Caco-2 (cell line): ENCODE measurements at regions not wholly inside any gene's neighbourhood (a gene's known extent, or its start where the extent isn't known, plus 50 kb on each side); places are given as distances from the start of the nearest gene placed in this dataset.

Experiments used
- BruUV-seq: library from RNA; stranded (reverse); fragments of 400-500 nt; replicated peaks from 2 replicates; lab custom pipeline; 2021; lab: Mats Ljungman, UMichigan
- CTCF ChIA-PET: fragments of 300-600 bp; sonication (Branson Sonifier 250); formaldehyde crosslinking; loops from one replicate; lab custom pipeline; 2022; ENCODE audit warnings: antibody characterized with exemption; lab: Charles Lee
- POLR2A ChIA-PET: fragments of 300-600 bp; sonication (Branson Sonifier 250); formaldehyde crosslinking; loops from one replicate; lab custom pipeline; 2022; ENCODE audit warnings: antibody characterized with exemption; lab: Charles Lee
- DNase-seq, 2 experiments: peaks; one replicate each; pipeline versions ENCODE4 v3.0.0 to v3.0.0-alpha.2; 2020 to 2022
- H3K27me3 ChIP-seq: replicated peaks from 2 replicates; pipeline ENCODE4 v1.6.0; 2011; ENCODE audit warnings: low read length; ENCODE audit not compliant: control insufficient read depth, insufficient read depth
- H3K36me3 ChIP-seq: 2 replicates; pipeline ENCODE4 v1.5.1; 2011; ENCODE audit warnings: low read length; ENCODE audit not compliant: control insufficient read depth, insufficient read depth
- H3K4me1 ChIP-seq: fragments of 250-450 bp; sonication (Bioruptor Pico); 2 replicates; pipeline ENCODE4 v1.5.1; 2020; ENCODE audit warnings: mild to moderate bottlenecking
- H3K4me3 ChIP-seq: 2 replicates; pipeline ENCODE4 v1.5.1; 2011; ENCODE audit warnings: low read depth, mild to moderate bottlenecking, control low read depth, low read length
- H3K9me3 ChIP-seq: fragments of 250-450 bp; sonication (Bioruptor Pico); 2 replicates; pipeline ENCODE4 v1.5.1; 2020; ENCODE audit warnings: mild to moderate bottlenecking, moderate library complexity
- H3K27ac Mint-ChIP-seq: one replicate; pipeline ENCODE4 v1.8.0; 2022; ENCODE audit warnings: mixed read lengths; ENCODE audit not compliant: unreplicated experiment
- H3K27me3 Mint-ChIP-seq: one replicate; pipeline ENCODE4 v1.8.0; 2022; ENCODE audit warnings: mixed read lengths; ENCODE audit not compliant: insufficient read depth, unreplicated experiment
- H3K36me3 Mint-ChIP-seq: one replicate; pipeline ENCODE4 v1.8.0; 2022; ENCODE audit warnings: mild to moderate bottlenecking, mixed read lengths; ENCODE audit not compliant: insufficient read depth, unreplicated experiment
- H3K4me1 Mint-ChIP-seq: one replicate; pipeline ENCODE4 v1.8.0; 2022; ENCODE audit warnings: low read depth, mixed read lengths; ENCODE audit not compliant: unreplicated experiment
- H3K4me3 Mint-ChIP-seq: one replicate; pipeline ENCODE4 v1.8.0; 2022; ENCODE audit warnings: mild to moderate bottlenecking, moderate library complexity, mixed read lengths; ENCODE audit not compliant: unreplicated experiment
- H3K9me3 Mint-ChIP-seq: one replicate; pipeline ENCODE4 v1.8.0; 2022; ENCODE audit warnings: mixed read lengths; ENCODE audit not compliant: unreplicated experiment
- CTCF ChIP-seq, 2 experiments: fragments of 200-600 bp in 1 of 2; IDR thresholded peaks; 1 replicate in 1 of 2; 2 replicates in 1 of 2; pipeline versions ENCODE4 v1.5.1 to v1.8.0; 2011 to 2022; ENCODE audit warnings: antibody characterized with exemption in 1 of 2, control low read depth in 1 of 2, inconsistent platforms in 1 of 2, low read depth in 1 of 2, low read length in 1 of 2, mild to moderate bottlenecking in 1 of 2, moderate library complexity in 1 of 2; ENCODE audit not compliant: insufficient read depth in 1 of 2, severe bottlenecking in 1 of 2, unreplicated experiment in 1 of 2
- intact Hi-C: fragments of 100-400 bp; cut with micrococcal nuclease; formaldehyde crosslinking; loops from one replicate; pipeline ENCODE4 v1.10.0; 2022; ENCODE audit not compliant: unreplicated experiment

DNA sequence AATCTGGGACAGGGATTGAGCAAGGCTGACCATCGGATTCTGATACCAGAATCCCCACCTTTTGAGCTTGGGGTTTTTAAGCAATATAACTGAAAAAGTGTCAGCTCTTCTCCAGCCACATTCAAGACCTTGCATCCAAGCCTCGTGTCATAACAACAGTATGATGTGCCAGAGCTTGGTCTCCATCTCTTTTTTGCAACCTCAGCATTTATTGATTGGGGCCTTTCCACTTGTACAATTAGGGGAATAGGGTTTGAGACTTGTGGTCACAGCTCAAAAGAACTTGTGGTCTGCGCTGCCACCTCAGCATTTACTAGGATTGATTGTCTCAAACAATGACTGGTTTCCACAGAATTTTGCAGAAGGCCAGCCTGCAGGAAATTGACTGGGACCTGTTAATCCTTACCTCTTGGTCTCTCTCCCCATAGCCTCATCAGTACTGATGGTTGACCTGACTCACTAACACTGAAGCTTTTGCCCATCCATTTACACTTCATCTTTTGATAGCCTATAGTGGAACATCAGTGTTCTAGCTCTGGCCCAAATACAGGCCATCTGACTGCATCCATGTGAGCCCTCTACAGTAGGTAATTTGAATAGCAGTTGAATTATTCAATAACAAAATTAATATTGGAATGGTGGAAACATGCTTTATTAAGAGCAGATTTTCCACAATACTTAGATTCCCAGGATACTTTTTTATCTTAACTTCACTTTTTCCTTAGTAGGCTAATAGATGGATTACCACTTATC lies 381.6 kb upstream of the PRR16 start:
- intact Hi-C loops = no loop called here
- DNase-seq = no peak
- H3K9me3 ChIP-seq = no peaks in the 10 kb centered on the region
- ChIA-PET CTCF (no interaction called here), POLR2A (no interaction called here)
- H3K4me3 ChIP-seq = no peak overlapping the region
- no peaks in the 10 kb centered on the region for H3K36me3 ChIP-seq
- no peaks in the 10 kb centered on the region for H3K27me3 ChIP-seq
- TF ChIP-seq CTCF (IDR thresholded peaks at IDR 0.05; ENCODE audit: insufficient read depth in 1 of 2, low read depth in 1 of 2, low read length in 1 of 2, severe bottlenecking in 1 of 2, unreplicated experiment in 1 of 2) = no peak
- Mint-ChIP-seq H3K9me3 (no peaks in the 10 kb centered on the region), H3K4me3 (no peak overlapping the region), H3K36me3 (no peaks in the 10 kb centered on the region), H3K4me1 (no peaks in the 10 kb centered on the region), H3K27me3 (peaks cover 3% of the 10 kb centered on the region), H3K27ac (no peak overlapping the region)
- H3K4me1 ChIP-seq = no peaks in the 10 kb centered on the region
- no TSS peak for BruUV-seq

DNA sequence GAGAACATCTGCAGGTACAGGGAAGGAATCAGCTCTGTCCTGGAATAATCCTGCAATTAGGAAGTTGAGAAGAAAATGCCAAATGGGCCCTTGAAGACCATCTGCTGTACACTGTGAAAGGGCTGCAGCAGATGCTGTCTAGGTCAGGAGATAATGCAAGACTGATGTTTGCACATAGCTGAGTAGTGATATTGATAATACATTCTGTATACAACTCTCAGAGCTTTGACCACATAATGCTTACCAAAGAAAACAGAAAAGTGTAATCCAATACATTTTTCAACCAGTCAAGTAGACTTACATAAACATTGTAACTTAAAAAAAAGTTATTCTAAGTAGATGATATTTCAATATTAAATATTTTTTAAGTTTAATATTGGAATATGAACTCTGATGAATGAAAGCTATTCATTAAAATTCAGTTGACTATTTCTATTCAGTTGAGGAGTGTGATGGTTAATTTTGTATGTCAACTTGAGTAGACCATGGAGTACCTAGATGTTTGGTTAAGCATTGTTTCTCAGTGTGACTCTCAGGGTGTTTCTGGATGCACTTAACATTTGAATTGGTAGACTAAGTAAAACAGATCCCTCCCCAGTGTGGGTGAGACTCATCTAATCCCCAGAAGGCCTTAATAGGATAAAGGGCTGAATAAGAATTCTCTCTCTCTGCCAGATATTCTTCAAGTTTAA lies 380.1 kb upstream of the PRR16 start:
- intact Hi-C loops = no loop called here
- Mint-ChIP-seq H3K36me3 (no peaks in the 10 kb centered on the region), H3K4me1 (no peaks in the 10 kb centered on the region), H3K4me3 (no peak overlapping the region), H3K9me3 (no peaks in the 10 kb centered on the region), H3K27me3 (peaks cover 7% of the 10 kb centered on the region), H3K27ac (no peak overlapping the region)
- DNase-seq = no peak
- no peaks in the 10 kb centered on the region for H3K27me3 ChIP-seq
- H3K36me3 ChIP-seq = no peaks in the 10 kb centered on the region
- BruUV-seq = no TSS peak
- ChIA-PET POLR2A (no interaction called here), CTCF (no interaction called here)
- H3K4me1 ChIP-seq = no peaks in the 10 kb centered on the region
- no peaks in the 10 kb centered on the region for H3K9me3 ChIP-seq
- TF ChIP-seq CTCF (IDR thresholded peaks at IDR 0.05; ENCODE audit: insufficient read depth in 1 of 2, low read depth in 1 of 2, low read length in 1 of 2, severe bottlenecking in 1 of 2, unreplicated experiment in 1 of 2) = no peak
- H3K4me3 ChIP-seq = no peak overlapping the region

DNA sequence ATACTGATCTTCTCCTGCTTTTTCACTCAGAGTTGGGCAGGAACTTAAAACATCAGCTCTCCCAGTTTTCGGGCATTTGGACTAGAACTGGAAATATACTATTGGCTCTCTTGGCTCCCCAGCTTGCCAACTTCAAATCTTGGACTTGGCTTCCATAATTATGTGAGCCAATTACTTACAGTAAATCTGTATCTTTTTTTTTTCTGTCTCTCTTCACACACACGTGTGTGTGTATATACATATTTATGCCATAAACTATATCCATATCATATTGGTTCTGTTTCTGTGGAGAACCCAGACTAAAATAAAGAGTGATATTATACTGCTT lies 379.6 kb upstream of the PRR16 start:
- ChIA-PET POLR2A (no interaction called here), CTCF (no interaction called here)
- intact Hi-C loops = no loop called here
- no peaks in the 10 kb centered on the region for H3K4me1 ChIP-seq
- Mint-ChIP-seq H3K4me3 (no peak overlapping the region), H3K27me3 (peaks cover 7% of the 10 kb centered on the region), H3K9me3 (no peaks in the 10 kb centered on the region), H3K36me3 (no peaks in the 10 kb centered on the region), H3K4me1 (no peaks in the 10 kb centered on the region), H3K27ac (no peak overlapping the region)
- TF ChIP-seq CTCF (IDR thresholded peaks at IDR 0.05; ENCODE audit: insufficient read depth in 1 of 2, low read depth in 1 of 2, low read length in 1 of 2, severe bottlenecking in 1 of 2, unreplicated experiment in 1 of 2) = no peak
- no TSS peak for BruUV-seq
- H3K9me3 ChIP-seq = no peaks in the 10 kb centered on the region
- no peak for DNase-seq
- no peaks in the 10 kb centered on the region for H3K27me3 ChIP-seq
- H3K4me3 ChIP-seq = no peak overlapping the region
- H3K36me3 ChIP-seq = no peaks in the 10 kb centered on the region
